Renal pelvis (tissue), 1 donor: ENCODE measurements at regions not wholly inside any gene's neighbourhood (a gene's known extent, or its start where the extent isn't known, plus 50 kb on each side); places are given as distances from the start of the nearest gene placed in this dataset.
"Not testable (repeated sequence)": the region's sequence is repeated elsewhere in the genome, so short reads cannot be mapped to it uniquely, and the experiment has no call there.

Experiments used
- DNase-seq: peaks from one replicate; pipeline ENCODE4 v3.0.0-alpha.2; 2013

DNA sequence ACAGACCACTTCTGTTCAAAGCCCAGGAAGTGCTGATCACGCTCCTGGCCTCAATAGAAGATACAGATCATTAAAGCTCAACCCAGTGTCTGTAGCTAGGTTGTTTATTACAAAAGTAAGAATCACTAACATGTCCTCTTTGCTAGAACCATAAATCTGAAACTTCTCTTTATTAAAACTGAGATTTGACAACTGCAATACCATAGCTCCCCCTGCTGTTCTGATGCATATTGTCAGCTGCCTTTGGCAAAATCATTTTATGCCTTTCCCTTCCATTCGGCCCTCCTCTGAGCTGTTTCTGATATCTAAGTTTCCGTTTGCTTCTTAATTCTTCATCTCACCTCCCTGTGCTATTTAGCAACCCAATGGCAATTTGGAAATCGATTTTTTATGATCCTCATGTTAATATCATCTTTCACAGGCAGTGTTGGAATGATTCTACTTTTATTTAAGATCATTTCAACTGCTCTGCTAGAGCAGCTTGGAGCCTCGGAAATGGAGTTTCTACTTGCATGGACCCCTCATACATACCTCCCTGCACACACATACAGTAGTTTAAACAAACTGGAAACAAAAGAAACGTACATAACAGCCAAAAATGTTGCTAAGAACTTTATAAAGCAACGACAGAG lies 998.8 kb downstream of the MAT2B start:
- peak; percentile 64 for DNase-seq

GRCh38 chr5:164505791-164506190 lies 1000.4 kb downstream of the MAT2B start:
- no peak for DNase-seq

DNA sequence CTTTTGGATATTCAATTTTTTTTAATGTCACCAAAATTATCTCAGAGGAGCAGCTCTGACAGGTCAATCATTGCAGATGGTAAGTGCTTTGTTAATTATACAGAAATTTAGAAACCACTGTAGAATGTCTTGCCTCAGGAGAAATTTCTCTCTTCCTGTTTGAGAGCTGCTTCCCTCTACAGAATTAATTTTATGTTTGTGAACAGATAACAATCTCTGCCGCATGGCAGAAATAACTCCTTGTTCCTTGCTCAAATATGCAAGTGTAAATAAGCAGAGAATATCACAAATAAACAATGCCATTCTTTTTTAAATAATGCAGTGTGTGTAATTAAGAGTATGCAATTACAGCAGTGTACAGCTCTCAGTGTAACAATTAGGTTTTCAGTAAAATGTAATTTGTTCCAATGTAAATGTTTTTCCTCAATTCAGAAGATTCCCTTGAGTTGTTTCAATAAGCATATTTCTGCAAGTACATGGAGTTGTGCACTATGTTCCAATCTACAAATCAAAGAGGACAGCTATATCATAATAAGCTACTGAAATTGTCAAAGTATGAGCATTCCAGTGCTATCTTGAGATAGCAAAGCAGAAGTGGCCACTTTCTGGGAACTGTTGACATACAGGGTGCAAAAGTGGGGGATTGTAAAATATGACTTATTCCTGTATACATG lies 1012.8 kb downstream of the MAT2B start:
- no peak for DNase-seq

- no peak for DNase-seq
Observed at GRCh38 chr5:164518741-164519080, 1013.3 kb downstream of the MAT2B start.

- DNase-seq = no peak
Observed at GRCh38 chr5:164532235-164532900, 1026.9 kb downstream of the MAT2B start.

- DNase-seq = not testable (repeated sequence)
Observed at GRCh38 chr5:164533426-164533825, 1028.0 kb downstream of the MAT2B start.

- DNase-seq = no peak
Observed at GRCh38 chr5:164540174-164540573, 1034.8 kb downstream of the MAT2B start.

GRCh38 chr5:164545507-164545906 lies 1040.1 kb downstream of the MAT2B start:
- DNase-seq = no peak

DNA sequence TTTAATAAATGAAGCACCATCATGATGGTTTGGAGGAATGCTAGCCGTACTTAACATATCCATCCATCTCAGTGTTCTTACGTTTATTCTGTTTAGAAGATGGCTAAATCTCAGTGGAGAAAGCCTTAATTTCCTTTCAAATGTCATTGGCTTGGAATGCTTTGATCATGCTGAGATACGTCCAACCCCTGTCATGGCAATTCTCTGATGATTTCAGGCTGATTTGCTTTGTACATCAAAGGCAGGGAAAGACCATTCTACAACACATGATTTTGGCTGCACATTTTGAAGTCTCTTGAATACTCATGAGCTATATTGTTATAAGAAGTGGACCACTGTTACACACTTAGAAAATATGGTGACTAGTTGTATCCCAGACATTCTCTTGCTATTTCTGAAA lies 1048.4 kb downstream of the MAT2B start:
- no peak for DNase-seq

GRCh38 chr5:164555809-164556208 lies 1050.4 kb downstream of the MAT2B start:
- no peak for DNase-seq

- DNase-seq = no peak
Observed at GRCh38 chr5:164560216-164560615, 1054.8 kb downstream of the MAT2B start.

- no peak for DNase-seq
Observed at GRCh38 chr5:164561933-164562872, 1056.8 kb downstream of the MAT2B start.

DNA sequence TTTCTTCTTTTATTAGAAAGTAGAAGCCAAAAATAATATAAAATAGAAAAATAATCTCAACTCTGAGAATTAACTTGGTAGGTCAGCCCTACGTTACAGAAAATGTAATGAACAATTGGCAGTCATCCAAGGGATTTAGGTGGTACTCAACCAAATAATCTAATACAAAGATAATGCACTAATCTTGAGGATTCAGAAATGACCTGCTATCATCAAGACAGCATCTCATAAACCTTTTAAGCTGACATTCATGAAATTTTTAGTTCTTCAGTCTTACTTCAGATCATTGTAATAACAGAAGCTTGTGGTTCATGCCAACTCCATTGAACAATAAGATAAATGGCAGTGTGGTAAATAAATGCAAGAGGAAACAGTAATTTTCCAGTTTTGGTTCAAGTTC lies 1058.0 kb downstream of the MAT2B start:
- DNase-seq = no peak

GRCh38 chr5:164573397-164573796 lies 1068.0 kb downstream of the MAT2B start:
- no peak for DNase-seq

GRCh38 chr5:164577201-164577600 lies 1071.8 kb downstream of the MAT2B start:
- DNase-seq = no peak

GRCh38 chr5:164577742-164578141 lies 1072.3 kb downstream of the MAT2B start:
- DNase-seq = no peak

GRCh38 chr5:164578401-164578800 lies 1073.0 kb downstream of the MAT2B start:
- no peak for DNase-seq

- no peak for DNase-seq
Observed at GRCh38 chr5:164578911-164579310, 1073.5 kb downstream of the MAT2B start.

- no peak for DNase-seq
Observed at GRCh38 chr5:164580155-164580554, 1074.7 kb downstream of the MAT2B start.

GRCh38 chr5:164581889-164582288 lies 1076.5 kb downstream of the MAT2B start:
- no peak for DNase-seq

DNA sequence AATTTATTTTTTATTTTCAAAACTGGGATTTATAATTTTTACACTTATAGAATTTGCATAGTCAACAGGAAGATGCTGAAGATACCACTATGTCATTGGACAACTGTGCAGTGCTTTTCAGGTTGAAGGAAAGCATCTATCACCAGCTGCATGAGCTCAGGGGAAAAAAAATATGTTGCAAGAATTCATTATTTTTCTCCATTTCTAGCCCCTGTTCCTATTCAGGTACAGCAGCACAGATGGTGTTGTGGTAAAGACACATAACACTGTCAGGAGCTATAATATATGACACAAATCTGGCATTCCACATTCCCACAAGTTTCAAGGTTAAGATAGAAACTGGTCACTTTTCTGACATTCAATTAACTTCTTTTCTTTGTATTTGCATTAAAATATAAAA lies 1088.6 kb downstream of the MAT2B start:
- no peak for DNase-seq

DNA sequence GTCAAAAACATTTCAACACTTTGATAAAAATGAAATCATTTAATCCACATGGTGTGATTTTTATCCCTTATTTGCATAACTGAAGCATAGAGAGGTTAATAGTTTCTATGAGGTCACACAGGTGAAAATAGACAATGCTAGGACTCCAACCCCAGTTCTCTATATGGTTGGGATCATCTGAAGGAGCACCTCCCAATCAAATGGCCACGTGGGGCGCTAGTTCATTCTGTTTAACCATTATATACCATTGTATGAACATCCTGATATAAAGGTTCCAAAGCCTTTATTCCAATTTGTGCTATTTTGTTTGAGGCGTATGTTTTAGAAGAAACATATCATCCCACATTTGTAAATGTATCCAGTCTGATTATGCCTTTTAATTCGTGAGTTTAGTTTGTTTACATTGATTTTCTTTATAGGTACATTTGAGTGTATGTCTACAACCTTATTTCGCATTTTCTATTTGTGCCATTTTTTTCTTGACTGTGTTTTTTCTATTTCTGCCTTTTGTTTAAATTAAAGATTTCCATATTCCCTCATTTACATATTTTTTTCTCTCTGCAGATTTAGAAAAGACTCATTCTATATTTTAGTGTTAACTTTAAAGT lies 1092.0 kb downstream of the MAT2B start:
- no peak for DNase-seq
